ENCODE measurements at regions not wholly inside any gene's neighbourhood (a gene's known extent, or its start where the extent isn't known, plus 50 kb on each side); places are given as distances from the start of the nearest gene placed in this dataset.

DNA sequence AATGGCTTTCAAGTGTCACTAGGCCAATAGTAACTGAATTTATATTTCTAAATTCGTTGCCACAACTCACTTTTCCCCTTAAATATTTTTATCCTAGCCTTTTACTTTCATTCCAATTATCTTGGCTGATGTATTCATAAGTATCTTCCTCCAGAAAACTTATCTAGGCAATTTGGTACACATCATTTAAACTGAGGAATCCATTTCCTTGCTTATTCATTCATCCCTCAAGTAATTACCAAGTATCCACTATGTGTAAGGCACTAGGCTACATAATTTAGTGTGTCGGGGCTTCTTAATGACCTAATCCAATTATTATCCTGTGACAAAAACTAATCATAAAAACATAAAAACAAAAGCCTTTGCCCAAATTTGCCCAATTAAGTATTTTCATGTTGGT, 258.3 kb upstream of the TCF21 start:
- TF ChIP-seq CTCF (IDR thresholded peaks at IDR 0.05; ENCODE audit: insufficient read depth, low read length): no peak
- TF ChIP-seq REST (IDR thresholded peaks at IDR 0.05; ENCODE audit: insufficient replicate concordance, low read depth): no peak
- TF ChIP-seq POLR2AphosphoS5 (IDR thresholded peaks at IDR 0.05; ENCODE audit: low read depth): no peak
- no peak for TF ChIP-seq GABPA (IDR thresholded peaks at IDR 0.05; ENCODE audit: low read depth)

Measured in HL-60 (cell line).